WTC11 (cell line): ENCODE measurements at regions not wholly inside any gene's neighbourhood (a gene's known extent, or its start where the extent isn't known, plus 50 kb on each side); places are given as distances from the start of the nearest gene placed in this dataset.

Experiments used
- ATAC-seq: fragments of 200-7000 bp; cut with Tn5 transposase; 2 replicates; pipeline ENCODE4 v1.10.0; 2021; ENCODE audit warnings: mild to moderate bottlenecking, moderate library complexity
- CTCF ChIA-PET: fragments of 300-600 bp; sonication (Branson Sonifier 250); formaldehyde crosslinking; loops from one replicate; lab custom pipeline; 2021; ENCODE audit warnings: antibody characterized with exemption; lab: Charles Lee
- POLR2A ChIA-PET: fragments of 350-600 bp; sonication (Branson Sonifier 250); formaldehyde crosslinking; loops from one replicate; lab custom pipeline; 2021; ENCODE audit warnings: antibody characterized with exemption; lab: Charles Lee
- DNase-seq: peaks from one replicate; pipeline ENCODE4 v3.0.0; 2021; ENCODE audit warnings: low spot score
- H3K27ac Mint-ChIP-seq: 2 replicates; pipeline ENCODE4 v1.8.0; 2021; ENCODE audit warnings: mixed read lengths
- H3K27me3 Mint-ChIP-seq: 2 replicates; pipeline ENCODE4 v1.8.0; 2021; ENCODE audit warnings: low read depth, mild to moderate bottlenecking, moderate library complexity, mixed read lengths
- H3K36me3 Mint-ChIP-seq: 2 replicates; pipeline ENCODE4 v1.8.0; 2021; ENCODE audit warnings: mixed read lengths
- H3K4me1 Mint-ChIP-seq: 2 replicates; pipeline ENCODE4 v1.8.0; 2022; ENCODE audit warnings: mixed read lengths
- H3K4me3 Mint-ChIP-seq: 2 replicates; pipeline ENCODE4 v1.8.0; 2021; ENCODE audit warnings: mild to moderate bottlenecking, moderate library complexity, mixed read lengths
- H3K9me3 Mint-ChIP-seq: 2 replicates; pipeline ENCODE4 v1.8.0; 2021; ENCODE audit warnings: mixed read lengths
- FOXJ3 ChIP-seq: sonication (generic); formaldehyde crosslinking; IDR thresholded peaks from 2 replicates; pipeline ENCODE4 v1.9.0; 2021; ENCODE audit warnings: missing genetic modification reagents, mild to moderate bottlenecking, borderline replicate concordance
- FOXK1 ChIP-seq: sonication (generic); formaldehyde crosslinking; IDR thresholded peaks from 2 replicates; pipeline ENCODE4 v1.8.0; 2022; ENCODE audit warnings: mild to moderate bottlenecking, moderate library complexity, missing genetic modification reagents
- GTF2I ChIP-seq: fragments of 250-450 bp; sonication (Bioruptor Pico); conservative IDR thresholded peaks from 2 replicates; pipeline ENCODE4 v1.4.0; 2021; ENCODE audit warnings: mild to moderate bottlenecking
- IRF1 ChIP-seq: sonication (generic); formaldehyde crosslinking; IDR thresholded peaks from 2 replicates; pipeline ENCODE4 v1.8.0; 2023; ENCODE audit warnings: missing genetic modification reagents
- JAZF1 ChIP-seq: fragments of 250-450 bp; sonication (Bioruptor Pico); IDR thresholded peaks from 2 replicates; pipeline ENCODE4 v1.9.0; 2021; ENCODE audit warnings: moderate library complexity, mild to moderate bottlenecking, inconsistent platforms
- NFE2L1 ChIP-seq: sonication (generic); formaldehyde crosslinking; IDR thresholded peaks from 2 replicates; pipeline ENCODE4 v1.8.1; 2023; ENCODE audit warnings: missing genetic modification reagents
- SMAD4 ChIP-seq: sonication (generic); formaldehyde crosslinking; IDR thresholded peaks from 2 replicates; pipeline ENCODE4 v1.8.0; 2022; ENCODE audit warnings: mild to moderate bottlenecking, missing genetic modification reagents
- SP1 ChIP-seq: sonication (generic); formaldehyde crosslinking; conservative IDR thresholded peaks from 2 replicates; pipeline ENCODE4 v1.8.1; 2022; ENCODE audit warnings: missing genetic modification reagents
- ZMAT4 ChIP-seq: fragments of 250-450 bp; sonication (Bioruptor Pico); IDR thresholded peaks from 2 replicates; pipeline ENCODE4 v1.9.0; 2021; ENCODE audit warnings: mild to moderate bottlenecking
- ZNF138 ChIP-seq: sonication (generic); formaldehyde crosslinking; conservative IDR thresholded peaks from 2 replicates; pipeline ENCODE4 v1.8.1; 2022; ENCODE audit warnings: mild to moderate bottlenecking, moderate library complexity, missing genetic modification reagents
- ZNF396 ChIP-seq: fragments of 250-450 bp; sonication (Bioruptor Pico); IDR thresholded peaks from 2 replicates; pipeline ENCODE4 v1.8.0; 2021; ENCODE audit warnings: mild to moderate bottlenecking, moderate library complexity, borderline replicate concordance
- ZNF423 ChIP-seq: fragments of 250-450 bp; sonication (Bioruptor Pico); IDR thresholded peaks from 2 replicates; pipeline ENCODE4 v2.1.2; 2022; ENCODE audit warnings: mild to moderate bottlenecking, moderate library complexity
- TF ChIP-seq, protein P1 (sequence below): fragments of 200-600 bp; IDR thresholded peaks from 2 replicates; pipeline ENCODE4 v1.8.0; 2022; ENCODE audit warnings: antibody characterized with exemption
- TF ChIP-seq, protein P2 (sequence below): sonication (generic); formaldehyde crosslinking; IDR thresholded peaks from 2 replicates; pipeline ENCODE4 v1.8.1; 2022; ENCODE audit warnings: mild to moderate bottlenecking, missing genetic modification reagents, moderate library complexity, borderline replicate concordance
- TF ChIP-seq, protein P3 (sequence below): fragments of 250-450 bp; sonication (Bioruptor Pico); conservative IDR thresholded peaks from 2 replicates; pipeline ENCODE4 v1.9.0; 2021; ENCODE audit warnings: mild to moderate bottlenecking
- TF ChIP-seq, protein P4 (sequence below): sonication (generic); formaldehyde crosslinking; IDR thresholded peaks from 2 replicates; pipeline ENCODE4 v1.8.0; 2022; ENCODE audit warnings: mild to moderate bottlenecking, missing genetic modification reagents
- TF ChIP-seq, protein P5 (sequence below): sonication (generic); formaldehyde crosslinking; IDR thresholded peaks from 2 replicates; pipeline ENCODE4 v1.8.1; 2022; ENCODE audit warnings: low read depth, mild to moderate bottlenecking, moderate library complexity, missing genetic modification reagents, borderline replicate concordance

GRCh38 chr7:155230169-155230593, 67.5 kb upstream of the INSIG1 start:
- Mint-ChIP-seq H3K9me3 (peaks cover 3% of the 10 kb centered on the region; the same call in 1 of the 2 replicates), H3K27ac (no peak overlapping the region), H3K36me3 (no peaks in the 10 kb centered on the region), H3K27me3 (peaks cover 35% of the 10 kb centered on the region), H3K4me1 (peaks cover 34% of the 10 kb centered on the region), H3K4me3 (no peak overlapping the region)
- ATAC-seq: peak; percentile 28; the same call in 1 of the 2 replicates
- DNase-seq: no peak
- TF ChIP-seq FOXK1 (CRISPR knock-in tag): no peak
- no peak for TF ChIP-seq FOXJ3 (CRISPR knock-in tag)
- no peak for TF ChIP-seq JAZF1 (CRISPR knock-in tag)
- TF ChIP-seq NFE2L1: no peak
- POLR2A ChIA-PET: no interaction called here
- CTCF ChIA-PET: interaction anchor here (1.1 kb wide), 1 partner anchor 66 kb away, joined by 3 read pairs; no protein-coding TSS in a partner anchor

GRCh38 chr7:155231241-155231800, 66.4 kb upstream of the INSIG1 start:
- POLR2A ChIA-PET: no interaction called here
- H3K9me3 Mint-ChIP-seq: peaks cover 3% of the 10 kb centered on the region; the same call in 1 of the 2 replicates

More at GRCh38 chr7:155231241-155231800, 66.4 kb upstream of the INSIG1 start:
- Mint-ChIP-seq H3K36me3 (no peaks in the 10 kb centered on the region), H3K4me1 (peaks cover 30% of the 10 kb centered on the region), H3K27me3 (peaks cover 28% of the 10 kb centered on the region), H3K4me3 (no peak overlapping the region), H3K27ac (no peak overlapping the region)
- DNase-seq: no peak
- CTCF ChIA-PET: interaction anchor here (0.6 kb wide), 1 partner anchor 360 kb away, joined by 4 read pairs; no protein-coding TSS in a partner anchor
- ATAC-seq: no peak
- TF ChIP-seq, protein P1, sequence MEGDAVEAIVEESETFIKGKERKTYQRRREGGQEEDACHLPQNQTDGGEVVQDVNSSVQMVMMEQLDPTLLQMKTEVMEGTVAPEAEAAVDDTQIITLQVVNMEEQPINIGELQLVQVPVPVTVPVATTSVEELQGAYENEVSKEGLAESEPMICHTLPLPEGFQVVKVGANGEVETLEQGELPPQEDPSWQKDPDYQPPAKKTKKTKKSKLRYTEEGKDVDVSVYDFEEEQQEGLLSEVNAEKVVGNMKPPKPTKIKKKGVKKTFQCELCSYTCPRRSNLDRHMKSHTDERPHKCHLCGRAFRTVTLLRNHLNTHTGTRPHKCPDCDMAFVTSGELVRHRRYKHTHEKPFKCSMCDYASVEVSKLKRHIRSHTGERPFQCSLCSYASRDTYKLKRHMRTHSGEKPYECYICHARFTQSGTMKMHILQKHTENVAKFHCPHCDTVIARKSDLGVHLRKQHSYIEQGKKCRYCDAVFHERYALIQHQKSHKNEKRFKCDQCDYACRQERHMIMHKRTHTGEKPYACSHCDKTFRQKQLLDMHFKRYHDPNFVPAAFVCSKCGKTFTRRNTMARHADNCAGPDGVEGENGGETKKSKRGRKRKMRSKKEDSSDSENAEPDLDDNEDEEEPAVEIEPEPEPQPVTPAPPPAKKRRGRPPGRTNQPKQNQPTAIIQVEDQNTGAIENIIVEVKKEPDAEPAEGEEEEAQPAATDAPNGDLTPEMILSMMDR: no peak
- no peak for TF ChIP-seq IRF1 (CRISPR knock-in tag)
- TF ChIP-seq ZMAT4 (CRISPR knock-in tag): no peak
- TF ChIP-seq SMAD4 (CRISPR knock-in tag): no peak
- no peak for TF ChIP-seq GTF2I (CRISPR knock-in tag)
- TF ChIP-seq, protein P2, sequence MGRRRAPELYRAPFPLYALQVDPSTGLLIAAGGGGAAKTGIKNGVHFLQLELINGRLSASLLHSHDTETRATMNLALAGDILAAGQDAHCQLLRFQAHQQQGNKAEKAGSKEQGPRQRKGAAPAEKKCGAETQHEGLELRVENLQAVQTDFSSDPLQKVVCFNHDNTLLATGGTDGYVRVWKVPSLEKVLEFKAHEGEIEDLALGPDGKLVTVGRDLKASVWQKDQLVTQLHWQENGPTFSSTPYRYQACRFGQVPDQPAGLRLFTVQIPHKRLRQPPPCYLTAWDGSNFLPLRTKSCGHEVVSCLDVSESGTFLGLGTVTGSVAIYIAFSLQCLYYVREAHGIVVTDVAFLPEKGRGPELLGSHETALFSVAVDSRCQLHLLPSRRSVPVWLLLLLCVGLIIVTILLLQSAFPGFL (CRISPR knock-in tag): no peak
- no peak for TF ChIP-seq ZNF138
- TF ChIP-seq, protein P3, sequence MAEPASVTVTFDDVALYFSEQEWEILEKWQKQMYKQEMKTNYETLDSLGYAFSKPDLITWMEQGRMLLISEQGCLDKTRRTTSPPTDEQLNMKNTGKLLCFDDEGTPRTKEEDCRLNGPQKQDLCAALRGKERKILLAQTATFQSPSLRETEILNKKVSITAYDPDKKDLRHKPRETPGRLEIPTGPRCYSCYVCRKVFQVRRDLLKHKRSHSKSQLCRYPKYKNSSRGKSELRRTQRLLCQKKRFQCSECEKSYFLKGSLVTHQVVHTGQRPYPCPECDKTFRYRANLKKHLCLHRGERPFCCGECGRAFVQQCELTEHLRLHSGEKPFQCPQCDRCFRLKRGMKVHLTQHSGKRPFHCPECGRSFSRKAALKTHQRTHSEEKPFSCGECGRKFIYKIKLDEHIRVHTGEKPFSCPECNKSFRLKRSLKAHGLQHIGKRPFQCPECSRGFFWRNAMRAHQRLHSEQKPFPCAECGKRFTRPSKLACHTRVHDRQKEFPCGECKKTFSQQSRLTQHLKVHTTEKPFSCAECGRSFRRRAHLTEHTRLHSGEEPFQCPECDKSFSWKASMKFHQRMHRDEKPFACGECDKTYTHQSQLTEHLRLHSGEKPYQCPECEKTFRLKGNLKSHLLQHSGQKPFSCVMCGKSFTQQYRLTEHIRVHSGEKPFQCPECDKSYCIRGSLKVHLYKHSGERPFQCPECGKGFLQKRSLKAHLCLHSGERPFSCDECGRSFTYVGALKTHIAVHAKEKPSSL (CRISPR knock-in tag): no peak
- no peak for TF ChIP-seq ZNF423 (CRISPR knock-in tag)
- TF ChIP-seq, protein P4, sequence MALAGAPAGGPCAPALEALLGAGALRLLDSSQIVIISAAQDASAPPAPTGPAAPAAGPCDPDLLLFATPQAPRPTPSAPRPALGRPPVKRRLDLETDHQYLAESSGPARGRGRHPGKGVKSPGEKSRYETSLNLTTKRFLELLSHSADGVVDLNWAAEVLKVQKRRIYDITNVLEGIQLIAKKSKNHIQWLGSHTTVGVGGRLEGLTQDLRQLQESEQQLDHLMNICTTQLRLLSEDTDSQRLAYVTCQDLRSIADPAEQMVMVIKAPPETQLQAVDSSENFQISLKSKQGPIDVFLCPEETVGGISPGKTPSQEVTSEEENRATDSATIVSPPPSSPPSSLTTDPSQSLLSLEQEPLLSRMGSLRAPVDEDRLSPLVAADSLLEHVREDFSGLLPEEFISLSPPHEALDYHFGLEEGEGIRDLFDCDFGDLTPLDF (CRISPR knock-in tag): no peak
- no peak for TF ChIP-seq SP1 (CRISPR knock-in tag)
- TF ChIP-seq, protein P5, sequence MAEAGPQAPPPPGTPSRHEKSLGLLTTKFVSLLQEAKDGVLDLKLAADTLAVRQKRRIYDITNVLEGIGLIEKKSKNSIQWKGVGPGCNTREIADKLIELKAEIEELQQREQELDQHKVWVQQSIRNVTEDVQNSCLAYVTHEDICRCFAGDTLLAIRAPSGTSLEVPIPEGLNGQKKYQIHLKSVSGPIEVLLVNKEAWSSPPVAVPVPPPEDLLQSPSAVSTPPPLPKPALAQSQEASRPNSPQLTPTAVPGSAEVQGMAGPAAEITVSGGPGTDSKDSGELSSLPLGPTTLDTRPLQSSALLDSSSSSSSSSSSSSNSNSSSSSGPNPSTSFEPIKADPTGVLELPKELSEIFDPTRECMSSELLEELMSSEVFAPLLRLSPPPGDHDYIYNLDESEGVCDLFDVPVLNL: no peak
- no peak for TF ChIP-seq ZNF396 (CRISPR knock-in tag)
